Retina (tissue), 1 donor: ENCODE measurements at regions not wholly inside any gene's neighbourhood (a gene's known extent, or its start where the extent isn't known, plus 50 kb on each side); places are given as distances from the start of the nearest gene placed in this dataset.
A peak's percentile ranks its signal among the peaks of the same experiment; 100 is the strongest.

Experiments used
- DNase-seq: peaks from one replicate; pipeline ENCODE4 v3.0.0-alpha.2; 2016

- DNase-seq = no peak
These were observed 130.8 kb upstream of the LGALSL start for GRCh38 chr2:64323197-64323596.

- no peak for DNase-seq
These were observed 129.1 kb upstream of the LGALSL start for GRCh38 chr2:64324746-64325410.

- no peak for DNase-seq
These were observed 128.5 kb upstream of the LGALSL start for GRCh38 chr2:64325477-64325851.

- DNase-seq = no peak
These were observed 127.9 kb upstream of the LGALSL start for GRCh38 chr2:64325852-64326577.

DNA sequence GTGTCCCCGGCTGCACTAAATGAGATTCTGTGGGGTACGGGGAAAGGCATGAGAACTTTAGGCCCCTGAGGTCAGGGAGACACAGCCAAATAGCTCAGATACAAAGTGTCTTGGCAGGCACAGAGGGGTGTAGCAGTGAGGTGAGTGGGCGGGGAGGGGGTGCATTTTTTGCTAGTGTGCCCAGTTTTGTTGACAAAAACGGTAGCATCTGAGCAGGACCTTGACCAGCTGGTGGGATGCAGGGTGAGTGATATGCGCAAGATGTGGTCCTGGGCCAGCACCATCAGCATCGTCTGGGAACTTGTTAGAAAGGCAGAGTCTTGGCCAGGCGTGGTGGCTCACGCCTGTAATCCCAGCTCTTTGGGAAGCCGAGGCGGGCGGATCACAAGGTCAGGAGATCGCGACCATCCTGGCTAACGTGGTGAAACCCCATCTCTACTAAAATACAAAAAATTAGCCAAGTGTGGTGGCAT lies 127.3 kb upstream of the LGALSL start:
- no peak for DNase-seq

DNA sequence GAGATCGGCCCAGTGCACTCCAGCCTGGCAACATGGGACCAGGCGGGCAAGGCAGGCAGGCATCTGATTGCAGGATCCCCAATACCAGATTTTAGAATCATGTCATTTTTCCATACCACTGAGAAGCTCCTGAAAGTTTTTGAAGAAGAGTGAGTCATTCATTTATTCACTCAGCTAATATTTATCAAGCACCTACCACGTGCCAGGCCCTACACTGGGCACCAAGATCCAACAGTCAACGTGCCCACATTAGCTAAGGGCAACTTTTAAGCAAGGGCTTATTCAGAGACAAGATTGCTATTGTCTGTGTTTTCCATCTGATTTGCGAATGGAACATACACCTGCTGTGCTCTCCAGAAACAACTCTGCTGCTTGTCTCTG lies 126.8 kb upstream of the LGALSL start:
- no peak for DNase-seq

DNA sequence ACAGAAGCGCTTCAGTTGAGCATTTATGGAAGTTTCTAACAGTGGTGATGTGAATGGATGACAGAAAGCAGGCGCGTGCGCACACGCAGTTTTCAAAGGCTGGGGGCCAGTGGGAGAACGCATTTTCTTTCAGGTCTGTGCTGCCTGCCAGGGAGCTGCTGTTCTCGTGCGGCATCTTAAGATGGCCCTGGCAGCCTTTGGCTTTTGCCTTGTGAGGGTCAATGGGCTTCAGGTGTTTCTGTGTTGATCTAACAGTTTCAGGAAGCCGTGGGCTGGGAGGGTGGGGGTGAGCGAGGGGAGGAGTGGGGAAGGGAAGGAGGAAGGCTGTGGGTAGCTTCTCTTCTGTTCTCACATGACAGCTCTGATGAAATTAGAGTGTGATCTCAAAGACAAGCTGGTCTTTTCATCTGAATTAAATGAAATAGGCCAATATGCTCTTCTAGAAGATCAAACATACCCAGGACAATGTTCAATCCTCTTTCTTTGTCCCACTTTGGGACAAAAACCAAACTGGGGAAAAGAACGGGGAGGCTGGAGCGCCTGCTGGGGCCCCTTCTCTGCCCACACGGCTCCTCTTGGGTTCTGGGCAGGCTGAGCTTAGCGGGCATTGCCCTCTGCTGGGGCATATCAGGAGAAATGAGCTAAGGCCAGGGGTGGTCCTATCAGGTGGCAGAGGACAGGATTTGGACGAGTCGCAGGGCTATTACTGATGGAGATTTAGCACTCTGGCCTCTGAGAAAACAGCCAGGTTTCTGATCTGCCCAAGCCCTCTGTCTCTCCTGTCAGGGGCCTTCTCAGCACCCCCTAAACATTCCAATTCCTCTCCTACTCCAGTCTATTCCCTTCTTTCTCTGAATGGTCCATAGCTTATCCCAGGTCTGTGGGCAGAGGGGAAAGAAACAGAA lies 126.2 kb upstream of the LGALSL start:
- DNase-seq = peak; percentile 62

DNA sequence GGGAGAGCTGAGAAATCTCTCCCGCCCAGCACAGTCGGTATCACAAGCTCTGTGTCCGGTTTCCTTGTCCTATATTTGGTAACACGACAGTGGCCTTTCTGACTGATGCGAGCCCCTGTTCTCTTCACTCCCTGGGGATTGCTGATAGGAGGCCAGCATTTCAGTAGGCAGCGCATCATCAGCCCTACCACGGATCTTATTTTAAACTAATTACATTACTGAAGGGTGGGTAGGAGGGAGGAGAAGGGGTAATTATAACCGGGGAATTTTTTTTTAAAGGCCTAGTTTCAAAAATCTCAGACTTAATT lies 125.6 kb upstream of the LGALSL start:
- no peak for DNase-seq

DNA sequence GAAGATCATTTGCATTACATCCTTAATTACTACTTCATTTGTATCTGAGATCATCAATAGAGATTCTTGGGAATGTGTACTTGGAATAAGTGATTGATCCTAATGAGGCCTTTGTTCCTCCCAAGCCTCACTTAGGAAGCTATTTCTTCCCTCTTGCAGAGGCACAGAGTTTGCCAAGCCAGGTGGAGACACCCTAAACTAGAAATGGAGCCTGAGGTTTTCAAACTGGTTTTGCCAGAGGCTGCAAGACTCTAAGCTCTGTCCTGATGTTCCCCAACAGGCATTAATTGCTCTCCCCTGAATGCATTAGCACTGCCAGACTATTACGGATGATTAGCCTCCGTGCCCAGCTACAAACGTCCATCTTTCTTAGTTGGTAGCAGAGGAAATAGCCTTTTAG lies 125.2 kb upstream of the LGALSL start:
- DNase-seq = peak; percentile 21

- no peak for DNase-seq
These were observed 124.1 kb upstream of the LGALSL start for GRCh38 chr2:64329848-64330247.

- peak; percentile 81 for DNase-seq
These were observed 123.5 kb upstream of the LGALSL start for GRCh38 chr2:64330281-64331113.

- no peak for DNase-seq
These were observed 122.8 kb upstream of the LGALSL start for GRCh38 chr2:64331114-64331645.

- no peak for DNase-seq
These were observed 121.9 kb upstream of the LGALSL start for GRCh38 chr2:64331849-64332699.

GRCh38 chr2:64336171-64336570 lies 117.8 kb upstream of the LGALSL start:
- no peak for DNase-seq

GRCh38 chr2:64337314-64337713 lies 116.6 kb upstream of the LGALSL start:
- DNase-seq = no peak

- no peak for DNase-seq
These were observed 115.9 kb upstream of the LGALSL start for GRCh38 chr2:64338108-64338507.

GRCh38 chr2:64338910-64339500 lies 115.0 kb upstream of the LGALSL start:
- no peak for DNase-seq

DNA sequence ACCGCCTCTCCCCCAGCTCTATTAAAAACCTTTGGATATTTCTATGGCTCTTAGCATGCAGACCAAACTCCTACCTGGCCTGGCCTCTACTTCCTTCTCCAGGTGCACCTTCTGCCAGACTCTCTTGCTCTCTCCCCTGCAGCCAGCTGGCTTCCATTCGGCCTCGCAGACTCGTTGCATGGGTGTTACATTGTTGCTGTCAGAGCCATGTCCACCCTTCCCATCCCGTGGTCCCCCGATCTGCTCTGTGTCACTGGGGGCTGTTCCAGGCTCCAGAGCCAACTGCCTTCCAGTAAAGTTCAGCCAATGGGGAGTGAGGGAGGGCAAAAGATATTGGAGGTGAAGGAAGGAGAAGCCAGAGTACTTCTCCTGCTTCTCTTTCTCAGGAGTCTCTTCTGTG lies 112.5 kb upstream of the LGALSL start:
- DNase-seq = no peak

GRCh38 chr2:64342195-64343099 lies 111.5 kb upstream of the LGALSL start:
- no peak for DNase-seq

DNA sequence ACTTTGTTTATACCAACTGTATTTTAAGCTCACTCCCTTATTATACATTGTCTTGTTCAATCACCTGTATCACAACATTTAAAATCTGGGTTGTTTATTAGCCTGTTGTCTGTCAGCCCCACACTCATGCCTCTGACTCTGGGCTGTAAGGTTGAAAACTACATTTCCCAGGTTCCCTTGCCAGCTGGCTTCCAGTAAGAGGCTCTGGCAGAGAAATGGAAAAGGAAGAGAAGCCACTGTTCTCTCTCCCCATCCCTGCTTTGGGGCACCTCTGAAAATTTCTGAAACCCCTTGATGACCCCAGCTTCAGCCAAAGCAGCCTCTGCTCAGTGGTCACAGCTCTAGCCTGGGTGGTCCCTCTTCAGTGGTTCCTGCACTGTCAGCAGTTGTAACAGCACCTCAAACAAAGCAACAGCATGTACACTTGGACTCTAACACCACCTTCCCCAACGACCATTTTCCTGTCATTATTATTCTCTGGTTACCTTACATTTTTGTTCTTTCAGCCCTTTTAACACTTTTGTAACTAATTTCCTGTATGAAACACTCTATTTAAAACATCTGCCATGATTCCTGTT lies 108.9 kb upstream of the LGALSL start:
- no peak for DNase-seq
